Smooth muscle cell (in vitro differentiated cells): ENCODE measurements at regions not wholly inside any gene's neighbourhood (a gene's known extent, or its start where the extent isn't known, plus 50 kb on each side); places are given as distances from the start of the nearest gene placed in this dataset.
A peak's percentile ranks its signal among the peaks of the same experiment; 100 is the strongest.

Experiments used
- DNase-seq: peaks from one replicate; lab custom pipeline; 2025; ENCODE audit not compliant: unreplicated experiment; lab: John Stamatoyannopoulos, UW
- H2AFZ ChIP-seq: fragments of 200-600 bp; sonication (generic); 2 replicates; pipeline ENCODE4 v1.6.0; 2016; ENCODE audit warnings: antibody characterized with exemption, low read depth, mild to moderate bottlenecking
- H3F3A ChIP-seq: fragments of 200-600 bp; sonication (generic); 2 replicates; pipeline ENCODE4 v1.6.0; 2017; ENCODE audit warnings: antibody characterized with exemption, low read depth
- H3K27ac ChIP-seq: fragments of 200-600 bp; sonication (generic); 2 replicates; pipeline ENCODE4 v1.5.1; 2016; ENCODE audit warnings: low read depth, mild to moderate bottlenecking
- H3K27me3 ChIP-seq: fragments of 200-600 bp; sonication (generic); 2 replicates; pipeline ENCODE4 v1.6.1; 2016; ENCODE audit warnings: low read depth, mild to moderate bottlenecking
- H3K36me3 ChIP-seq: fragments of 200-600 bp; sonication (generic); 2 replicates; pipeline ENCODE4 v1.5.1; 2016; ENCODE audit warnings: low read depth
- H3K4me1 ChIP-seq: fragments of 200-600 bp; sonication (generic); 2 replicates; pipeline ENCODE4 v1.5.1; 2016; ENCODE audit warnings: low read depth
- H3K4me2 ChIP-seq: fragments of 200-600 bp; sonication (generic); 2 replicates; pipeline ENCODE4 v1.6.0; 2016; ENCODE audit warnings: mild to moderate bottlenecking
- H3K4me3 ChIP-seq: fragments of 200-600 bp; sonication (generic); 2 replicates; pipeline ENCODE4 v1.5.1; 2016; ENCODE audit warnings: mild to moderate bottlenecking
- H3K79me2 ChIP-seq: fragments of 200-600 bp; sonication (generic); 2 replicates; pipeline ENCODE4 v1.6.0; 2016; ENCODE audit warnings: low read depth, mild to moderate bottlenecking
- H3K9ac ChIP-seq: fragments of 200-600 bp; sonication (generic); 2 replicates; pipeline ENCODE4 v1.6.0; 2016; ENCODE audit warnings: low read depth
- H3K9me3 ChIP-seq: fragments of 200-600 bp; sonication (generic); replicated peaks from 2 replicates; pipeline ENCODE4 v1.5.1; 2016; ENCODE audit warnings: low read depth
- H4K20me1 ChIP-seq: fragments of 200-600 bp; sonication (generic); 2 replicates; pipeline ENCODE4 v1.6.0; 2016; ENCODE audit warnings: low read depth
- WGBS: methylation state at CpG from one replicate; pipeline ENCODE4 v1.1.7; 2016; ENCODE audit warnings: low lambda C conversion rate; 5-methylcytosine and 5-hydroxymethylcytosine counted together
- TF ChIP-seq, protein P1 (sequence below): fragments of 200-600 bp; sonication (generic); IDR thresholded peaks from 2 replicates; pipeline ENCODE4 v1.5.1; 2017; ENCODE audit warnings: borderline replicate concordance, mild to moderate bottlenecking, antibody characterized with exemption; ENCODE audit not compliant: insufficient read depth, poor library complexity, severe bottlenecking

DNA sequence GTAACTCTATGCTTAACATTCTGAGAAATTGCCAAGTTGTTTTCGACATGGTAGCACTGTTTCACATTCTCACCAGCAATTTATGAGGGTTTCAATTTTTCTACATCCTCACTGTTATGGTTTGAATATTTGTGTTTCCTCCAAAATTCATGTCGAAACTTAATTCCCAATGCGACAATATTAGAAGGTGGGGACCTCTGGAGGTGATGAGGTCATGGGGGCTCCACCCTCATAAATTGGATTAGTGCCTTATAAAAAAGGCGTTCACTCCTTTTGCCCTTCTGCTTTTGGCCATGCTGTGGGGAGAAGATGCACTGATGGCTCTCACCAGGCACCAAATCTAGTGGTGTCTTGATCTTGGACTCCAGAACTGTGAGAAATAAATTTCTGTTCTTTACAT is 110.3 kb downstream of the HRH4 start:
- Histone ChIP-seq H3K4me1 (no peaks in the 10 kb centered on the region), H3K9me3 (peaks cover 8% of the 10 kb centered on the region), H3K27ac (no peak overlapping the region), H3K4me3 (no peak overlapping the region), H3K4me2 (no peak overlapping the region), H3K79me2 (no peaks in the 10 kb centered on the region), H3K36me3 (no peaks in the 10 kb centered on the region), H3K9ac (no peak overlapping the region), H3F3A (no peaks in the 10 kb centered on the region), H2AFZ (no peak overlapping the region), H3K27me3 (no peaks in the 10 kb centered on the region), H4K20me1 (no peaks in the 10 kb centered on the region)
- DNase-seq = no peak
- WGBS = 93% methylated on average over 4 of the region's 4 CpGs
- TF ChIP-seq, protein P1, sequence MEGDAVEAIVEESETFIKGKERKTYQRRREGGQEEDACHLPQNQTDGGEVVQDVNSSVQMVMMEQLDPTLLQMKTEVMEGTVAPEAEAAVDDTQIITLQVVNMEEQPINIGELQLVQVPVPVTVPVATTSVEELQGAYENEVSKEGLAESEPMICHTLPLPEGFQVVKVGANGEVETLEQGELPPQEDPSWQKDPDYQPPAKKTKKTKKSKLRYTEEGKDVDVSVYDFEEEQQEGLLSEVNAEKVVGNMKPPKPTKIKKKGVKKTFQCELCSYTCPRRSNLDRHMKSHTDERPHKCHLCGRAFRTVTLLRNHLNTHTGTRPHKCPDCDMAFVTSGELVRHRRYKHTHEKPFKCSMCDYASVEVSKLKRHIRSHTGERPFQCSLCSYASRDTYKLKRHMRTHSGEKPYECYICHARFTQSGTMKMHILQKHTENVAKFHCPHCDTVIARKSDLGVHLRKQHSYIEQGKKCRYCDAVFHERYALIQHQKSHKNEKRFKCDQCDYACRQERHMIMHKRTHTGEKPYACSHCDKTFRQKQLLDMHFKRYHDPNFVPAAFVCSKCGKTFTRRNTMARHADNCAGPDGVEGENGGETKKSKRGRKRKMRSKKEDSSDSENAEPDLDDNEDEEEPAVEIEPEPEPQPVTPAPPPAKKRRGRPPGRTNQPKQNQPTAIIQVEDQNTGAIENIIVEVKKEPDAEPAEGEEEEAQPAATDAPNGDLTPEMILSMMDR = no peak

- H3K9me3 ChIP-seq = no peaks in the 10 kb centered on the region
- H3K4me1 ChIP-seq = peaks cover 6% of the 10 kb centered on the region
- WGBS = 86% methylated on average over 5 of the region's 5 CpGs
- H3K4me3 ChIP-seq = no peak overlapping the region
- no peaks in the 10 kb centered on the region for H3K79me2 ChIP-seq
- H4K20me1 ChIP-seq = no peaks in the 10 kb centered on the region
- no peaks in the 10 kb centered on the region for H3K27me3 ChIP-seq
- no peak overlapping the region for H2AFZ ChIP-seq
- no peak overlapping the region for H3K27ac ChIP-seq
- H3K9ac ChIP-seq = no peak overlapping the region
- H3F3A ChIP-seq = no peaks in the 10 kb centered on the region
- H3K4me2 ChIP-seq = no peak overlapping the region
- no peaks in the 10 kb centered on the region for H3K36me3 ChIP-seq
- TF ChIP-seq, protein P1 = no peak
- no peak for DNase-seq
Measured at GRCh38 chr18:24582771-24583170, 122.3 kb downstream of the HRH4 start.

- no peak for DNase-seq
- peak overlapping the region; percentile 55 for H2AFZ ChIP-seq
- no peak overlapping the region for H3K4me2 ChIP-seq
- H3K4me3 ChIP-seq = no peak overlapping the region
- H3K79me2 ChIP-seq = no peaks in the 10 kb centered on the region
- 93% methylated on average over 8 of the region's 8 CpGs for WGBS
- H3K9me3 ChIP-seq = no peaks in the 10 kb centered on the region
- H3F3A ChIP-seq = no peaks in the 10 kb centered on the region
- H3K36me3 ChIP-seq = no peaks in the 10 kb centered on the region
- no peaks in the 10 kb centered on the region for H4K20me1 ChIP-seq
- peaks cover 6% of the 10 kb centered on the region for H3K4me1 ChIP-seq
- H3K9ac ChIP-seq = no peak overlapping the region
- no peak overlapping the region for H3K27ac ChIP-seq
- TF ChIP-seq, protein P1 = no peak
- no peaks in the 10 kb centered on the region for H3K27me3 ChIP-seq
Measured at GRCh38 chr18:24584205-24584604, 123.8 kb downstream of the HRH4 start.

GRCh38 chr18:24584813-24585212 is 124.4 kb downstream of the HRH4 start:
- H3K27ac ChIP-seq = no peak overlapping the region
- H3K27me3 ChIP-seq = no peaks in the 10 kb centered on the region
- no peaks in the 10 kb centered on the region for H3K79me2 ChIP-seq
- no peak overlapping the region for H3K9ac ChIP-seq
- no peak overlapping the region for H3K4me3 ChIP-seq
- no peak for DNase-seq
- H3F3A ChIP-seq = no peaks in the 10 kb centered on the region
- no peak overlapping the region for H2AFZ ChIP-seq
- H3K9me3 ChIP-seq = no peaks in the 10 kb centered on the region
- no peaks in the 10 kb centered on the region for H3K36me3 ChIP-seq
- no peaks in the 10 kb centered on the region for H4K20me1 ChIP-seq
- TF ChIP-seq, protein P1 = no peak
- WGBS = 44% methylated on average over 5 of the region's 5 CpGs
- H3K4me2 ChIP-seq = no peak overlapping the region
- H3K4me1 ChIP-seq = peaks cover 6% of the 10 kb centered on the region
